IPS-20b (cell line): ENCODE measurements at regions not wholly inside any gene's neighbourhood (a gene's known extent, or its start where the extent isn't known, plus 50 kb on each side); places are given as distances from the start of the nearest gene placed in this dataset.

Experiments used
- H3K27ac ChIP-seq: one replicate; pipeline ENCODE4 v1.5.1; 2013; ENCODE audit warnings: low read length
- H3K27me3 ChIP-seq: 2 replicates; pipeline ENCODE4 v1.6.1; 2013; ENCODE audit warnings: mild to moderate bottlenecking, low read length, inconsistent platforms; ENCODE audit not compliant: insufficient read depth
- H3K36me3 ChIP-seq: 2 replicates; pipeline ENCODE4 v1.6.1; 2013; ENCODE audit warnings: low read depth, mild to moderate bottlenecking, inconsistent platforms, low read length, moderate library complexity; ENCODE audit not compliant: insufficient read depth
- H3K4me1 ChIP-seq: 2 replicates; pipeline ENCODE4 v1.6.1; 2013; ENCODE audit warnings: mild to moderate bottlenecking, control low read depth, inconsistent platforms, low read length, moderate library complexity; ENCODE audit not compliant: insufficient read depth
- H3K4me3 ChIP-seq: 2 replicates; pipeline ENCODE4 v1.5.1; 2013; ENCODE audit warnings: mild to moderate bottlenecking, low read length, inconsistent platforms
- H3K9ac ChIP-seq: 2 replicates; pipeline ENCODE4 v1.6.1; 2013; ENCODE audit warnings: low read depth, mild to moderate bottlenecking, inconsistent platforms, low read length, moderate library complexity
- H3K9me3 ChIP-seq: 2 replicates; pipeline ENCODE4 v1.6.1; 2013; ENCODE audit warnings: mild to moderate bottlenecking, low read depth, low read length, inconsistent platforms; ENCODE audit not compliant: insufficient read depth

DNA sequence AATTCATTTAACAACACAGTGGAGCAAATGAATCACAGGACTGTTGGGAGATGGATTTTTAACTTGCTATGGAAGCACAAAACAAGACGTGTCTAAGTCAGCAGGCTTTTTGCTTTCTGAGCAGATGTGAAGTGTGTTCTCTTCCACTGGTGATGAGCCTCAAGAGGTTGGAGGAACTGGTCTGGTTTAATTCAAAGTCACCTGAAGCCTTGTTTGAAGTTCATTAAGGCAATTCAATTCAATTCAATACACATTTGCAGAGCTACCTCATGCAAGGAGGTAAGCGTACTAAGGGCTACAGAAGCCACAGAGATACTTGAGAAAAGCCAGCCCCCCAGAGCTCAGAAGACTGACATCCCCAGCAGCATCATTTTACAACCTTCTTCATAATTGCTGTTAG lies 68.4 kb upstream of the PALS2 start:
- H3K9ac ChIP-seq: no peak overlapping the region
- H3K36me3 ChIP-seq: no peaks in the 10 kb centered on the region
- no peaks in the 10 kb centered on the region for H3K27me3 ChIP-seq
- no peak overlapping the region for H3K27ac ChIP-seq
- H3K9me3 ChIP-seq: no peaks in the 10 kb centered on the region
- peaks cover 20% of the 10 kb centered on the region for H3K4me1 ChIP-seq
- H3K4me3 ChIP-seq: no peak overlapping the region

DNA sequence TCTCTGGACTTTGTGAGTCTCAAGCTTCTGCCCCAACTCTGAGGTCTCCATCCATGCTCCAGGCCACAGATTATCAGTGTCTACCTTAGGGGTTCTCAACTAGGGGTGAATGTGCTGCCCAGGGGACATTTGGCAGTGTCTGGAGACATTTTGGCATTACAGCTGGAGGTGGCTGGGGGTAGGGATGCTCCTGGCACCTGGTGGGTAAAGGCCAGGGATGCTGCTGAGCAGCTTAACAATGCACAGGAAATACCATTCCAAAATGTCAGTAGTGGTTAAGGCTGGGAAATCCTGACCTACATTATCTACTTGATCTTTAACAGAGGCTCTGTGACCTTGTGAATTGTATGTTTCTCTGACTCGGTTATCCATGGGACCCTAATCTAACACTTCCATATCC lies 67.3 kb upstream of the PALS2 start:
- Histone ChIP-seq H3K9ac (no peak overlapping the region), H3K4me1 (peaks cover 17% of the 10 kb centered on the region), H3K27me3 (no peaks in the 10 kb centered on the region), H3K27ac (no peak overlapping the region), H3K4me3 (no peak overlapping the region), H3K9me3 (no peaks in the 10 kb centered on the region), H3K36me3 (no peaks in the 10 kb centered on the region)

DNA sequence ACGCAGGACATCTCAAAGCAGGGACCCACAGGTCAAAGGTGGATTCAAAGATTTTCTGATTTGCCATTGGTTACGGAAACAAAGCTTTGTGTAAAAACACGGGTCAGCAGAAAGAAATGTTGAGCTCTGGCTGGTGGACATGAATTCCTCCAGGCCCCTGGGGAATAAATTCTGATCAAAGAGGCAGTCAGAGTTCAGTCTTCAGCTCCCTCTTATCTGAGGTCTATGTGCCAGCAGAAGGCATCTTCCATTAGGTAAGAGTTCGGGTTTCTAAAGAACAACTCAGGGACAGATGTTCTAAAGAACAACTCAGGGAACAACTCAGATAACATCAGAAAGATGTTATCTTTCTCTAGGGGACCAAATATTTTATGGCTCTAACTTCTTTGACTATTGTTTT lies 64.9 kb upstream of the PALS2 start:
- Histone ChIP-seq H3K4me1 (peaks cover 14% of the 10 kb centered on the region), H3K9me3 (no peaks in the 10 kb centered on the region), H3K27ac (no peak overlapping the region), H3K27me3 (no peaks in the 10 kb centered on the region), H3K4me3 (no peak overlapping the region), H3K9ac (no peak overlapping the region), H3K36me3 (no peaks in the 10 kb centered on the region)

DNA sequence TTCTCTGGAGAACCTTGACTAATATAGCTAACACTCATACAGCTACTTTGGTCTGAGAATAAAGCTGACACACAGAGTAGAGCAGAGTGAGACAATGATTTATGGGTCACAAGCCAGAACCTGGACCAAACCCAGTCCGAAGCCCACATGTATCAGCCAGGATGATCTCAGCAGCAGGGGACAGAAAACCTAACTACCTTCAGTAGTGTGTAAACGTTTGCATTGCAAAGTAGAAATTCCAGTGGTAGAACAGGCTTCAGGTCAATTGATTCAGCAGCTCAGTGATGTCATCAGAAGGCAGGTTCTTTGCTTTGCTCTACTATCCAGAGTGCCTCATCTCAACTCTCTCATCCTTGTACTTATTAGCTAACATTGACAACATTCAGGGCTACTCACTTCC lies 62.5 kb upstream of the PALS2 start:
- H3K4me3 ChIP-seq: no peak overlapping the region
- H3K9me3 ChIP-seq: peaks cover 3% of the 10 kb centered on the region; the same call in 1 of the 2 replicates
- H3K27ac ChIP-seq: no peak overlapping the region
- H3K4me1 ChIP-seq: peaks cover 5% of the 10 kb centered on the region
- H3K27me3 ChIP-seq: no peaks in the 10 kb centered on the region
- H3K36me3 ChIP-seq: no peaks in the 10 kb centered on the region
- H3K9ac ChIP-seq: no peak overlapping the region

DNA sequence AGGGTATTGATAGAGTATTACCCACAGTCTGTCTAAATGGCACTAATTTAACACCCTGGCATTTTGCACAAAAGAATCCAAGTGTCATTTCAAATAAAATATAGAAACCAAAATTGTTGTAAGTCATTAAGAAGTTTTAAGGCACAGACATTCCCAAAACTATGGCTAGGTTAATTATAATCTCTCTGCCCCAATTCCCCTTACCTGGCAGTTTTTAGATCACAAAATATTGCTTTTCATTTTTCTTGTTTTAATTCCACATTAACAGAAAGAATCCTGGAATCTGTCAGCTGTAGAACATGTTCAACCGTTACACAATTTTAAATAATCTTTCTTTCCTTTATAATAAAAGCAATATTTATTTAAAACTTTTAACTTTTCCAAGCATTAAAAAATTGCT lies 56.1 kb upstream of the PALS2 start:
- peaks cover 9% of the 10 kb centered on the region; the same call in 1 of the 2 replicates for H3K4me1 ChIP-seq
- H3K4me3 ChIP-seq: no peak overlapping the region
- no peaks in the 10 kb centered on the region for H3K27me3 ChIP-seq
- no peaks in the 10 kb centered on the region for H3K36me3 ChIP-seq
- no peak overlapping the region for H3K27ac ChIP-seq
- H3K9ac ChIP-seq: no peak overlapping the region
- peaks cover 9% of the 10 kb centered on the region; the same call in 1 of the 2 replicates for H3K9me3 ChIP-seq

DNA sequence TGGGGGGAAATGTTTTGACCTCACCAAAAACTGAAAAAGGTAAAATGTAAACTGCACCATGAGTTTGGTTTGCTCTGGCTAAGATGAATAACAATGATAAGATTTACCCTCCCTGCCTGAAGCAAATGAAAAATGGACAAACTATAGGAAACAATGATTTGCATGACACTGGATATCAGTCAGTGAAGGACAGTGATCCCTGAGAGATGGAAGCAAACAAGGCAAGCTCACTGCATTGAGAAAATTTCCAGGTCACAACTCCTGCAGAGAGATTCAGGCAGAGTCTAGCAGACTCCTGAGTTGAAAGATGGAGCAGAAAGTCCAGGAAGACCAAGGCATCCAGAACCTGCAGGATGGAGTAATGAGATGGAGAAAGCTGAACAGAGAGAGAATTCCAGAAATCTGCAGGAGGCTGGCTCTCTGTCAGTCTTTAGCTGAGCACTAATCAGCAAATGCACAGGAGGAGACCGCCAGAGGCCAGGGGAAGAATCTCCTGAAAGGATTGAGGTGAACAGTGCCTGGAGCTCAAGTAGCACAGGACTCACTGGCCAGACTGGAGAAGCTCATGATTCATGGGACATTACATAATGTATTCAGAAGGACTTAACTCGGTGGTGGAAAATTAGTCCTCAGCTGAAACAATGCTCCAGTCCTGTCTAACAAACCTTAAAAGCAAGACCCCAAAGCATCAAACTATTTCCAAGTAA lies 51.2 kb upstream of the PALS2 start:
- Histone ChIP-seq H3K9ac (no peak overlapping the region), H3K9me3 (no peaks in the 10 kb centered on the region), H3K4me3 (peak overlapping the region; percentile 30), H3K4me1 (peaks cover 16% of the 10 kb centered on the region; the same call in 1 of the 2 replicates), H3K27ac (no peak overlapping the region), H3K27me3 (no peaks in the 10 kb centered on the region), H3K36me3 (no peaks in the 10 kb centered on the region)
